Gastroesophageal sphincter (tissue), 3 donors: ENCODE measurements at regions not wholly inside any gene's neighbourhood (a gene's known extent, or its start where the extent isn't known, plus 50 kb on each side); places are given as distances from the start of the nearest gene placed in this dataset.

Experiments used
- EP300 ChIP-seq: sonication (generic); formaldehyde crosslinking; IDR thresholded peaks from one replicate; pipeline ENCODE4 v1.6.1; 2017; ENCODE audit warnings: antibody characterized with exemption, mild to moderate bottlenecking
- POLR2A ChIP-seq, 2 donors: fragments of 450-650 bp; IDR thresholded peaks; one replicate each; pipeline ENCODE4 v1.6.1; 2017; ENCODE audit warnings: antibody characterized with exemption in 2 of 2, mild to moderate bottlenecking in 2 of 2, moderate library complexity in 1 of 2
- POLR2AphosphoS5 ChIP-seq: sonication (generic); formaldehyde crosslinking; IDR thresholded peaks from one replicate; pipeline ENCODE4 v1.6.1; 2017; ENCODE audit warnings: antibody characterized with exemption
- TF ChIP-seq, protein P1 (sequence below), 4 experiments: fragments of 200-600 bp in 2 of 4; fragments of 450-650 bp in 2 of 4; sonication (generic) in 1 of 4; IDR thresholded peaks; one replicate each; pipeline ENCODE4 v1.5.1; 2017 to 2019; ENCODE audit warnings: antibody characterized with exemption in 4 of 4, mild to moderate bottlenecking in 2 of 4, moderate library complexity in 2 of 4

DNA sequence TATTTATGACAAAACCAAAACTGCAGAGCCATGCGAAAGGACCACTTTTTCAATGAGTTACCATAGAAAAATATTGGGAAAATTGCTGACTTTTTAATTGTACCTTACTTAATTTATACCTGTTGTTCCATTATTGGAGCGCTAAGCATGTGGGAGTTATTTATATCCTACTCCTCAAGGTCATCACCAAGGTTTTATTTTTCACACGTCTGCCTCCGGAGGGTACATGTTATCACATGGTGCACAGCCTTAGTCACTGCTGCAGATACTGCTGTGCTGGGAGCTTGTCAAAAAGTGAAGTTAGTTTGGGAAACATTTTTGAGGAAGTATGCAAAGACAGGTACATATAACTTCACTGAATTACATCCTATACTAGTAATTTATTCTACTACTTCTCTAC, 1444.3 kb downstream of the AACS start:
- TF ChIP-seq, protein P1, sequence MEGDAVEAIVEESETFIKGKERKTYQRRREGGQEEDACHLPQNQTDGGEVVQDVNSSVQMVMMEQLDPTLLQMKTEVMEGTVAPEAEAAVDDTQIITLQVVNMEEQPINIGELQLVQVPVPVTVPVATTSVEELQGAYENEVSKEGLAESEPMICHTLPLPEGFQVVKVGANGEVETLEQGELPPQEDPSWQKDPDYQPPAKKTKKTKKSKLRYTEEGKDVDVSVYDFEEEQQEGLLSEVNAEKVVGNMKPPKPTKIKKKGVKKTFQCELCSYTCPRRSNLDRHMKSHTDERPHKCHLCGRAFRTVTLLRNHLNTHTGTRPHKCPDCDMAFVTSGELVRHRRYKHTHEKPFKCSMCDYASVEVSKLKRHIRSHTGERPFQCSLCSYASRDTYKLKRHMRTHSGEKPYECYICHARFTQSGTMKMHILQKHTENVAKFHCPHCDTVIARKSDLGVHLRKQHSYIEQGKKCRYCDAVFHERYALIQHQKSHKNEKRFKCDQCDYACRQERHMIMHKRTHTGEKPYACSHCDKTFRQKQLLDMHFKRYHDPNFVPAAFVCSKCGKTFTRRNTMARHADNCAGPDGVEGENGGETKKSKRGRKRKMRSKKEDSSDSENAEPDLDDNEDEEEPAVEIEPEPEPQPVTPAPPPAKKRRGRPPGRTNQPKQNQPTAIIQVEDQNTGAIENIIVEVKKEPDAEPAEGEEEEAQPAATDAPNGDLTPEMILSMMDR (IDR thresholded peaks at IDR 0.05), result no peak
- TF ChIP-seq POLR2A (IDR thresholded peaks at IDR 0.05) (no peak), POLR2AphosphoS5 (no peak), EP300 (no peak)
